Sigmoid colon (tissue), 6 donors: ENCODE measurements at regions not wholly inside any gene's neighbourhood (a gene's known extent, or its start where the extent isn't known, plus 50 kb on each side); places are given as distances from the start of the nearest gene placed in this dataset.

ENCODE experiments used
- DNase-seq: peaks from one replicate; pipeline ENCODE4 v3.0.0-alpha.2; 2019
- H3K27ac ChIP-seq, 4 donors: fragments of 200-600 bp; sonication (generic); one replicate each; pipeline ENCODE4 v1.5.1; 2016 to 2019; ENCODE audit warnings: mild to moderate bottlenecking in 1 of 4
- H3K27me3 ChIP-seq, 3 donors: fragments of 200-600 bp; sonication (generic); one replicate each; pipeline ENCODE4 v1.5.1; 2019; ENCODE audit warnings: mild to moderate bottlenecking in 1 of 3
- H3K36me3 ChIP-seq, 4 donors: fragments of 200-600 bp; sonication (generic); one replicate each; pipeline ENCODE4 v1.5.1; 2016 to 2019
- H3K4me1 ChIP-seq, 4 donors: fragments of 200-600 bp; sonication (generic); one replicate each; pipeline ENCODE4 v1.5.1; 2017 to 2019
- H3K4me3 ChIP-seq, 4 donors: fragments of 200-600 bp; sonication (generic); one replicate each; pipeline ENCODE4 v1.5.1; 2017 to 2019; ENCODE audit warnings: mild to moderate bottlenecking in 2 of 4, moderate library complexity in 1 of 4
- H3K9me3 ChIP-seq, 4 donors: fragments of 200-600 bp in 3 of 4; sonication (generic) in 3 of 4; one replicate each; pipeline versions ENCODE4 v1.5.1 to v1.6.1; 2013 to 2019
- CTCF ChIP-seq, 4 experiments: fragments of 450-650 bp in 3 of 4; fragments of 200-600 bp in 1 of 4; IDR thresholded peaks; one replicate each; pipeline ENCODE4 v1.5.1; 2016 to 2019; ENCODE audit warnings: antibody characterized with exemption in 4 of 4, mild to moderate bottlenecking in 3 of 4, moderate library complexity in 2 of 4
- EP300 ChIP-seq, 4 donors: sonication (generic); formaldehyde crosslinking; IDR thresholded peaks; one replicate each; pipeline ENCODE4 v1.6.1; 2017; ENCODE audit warnings: antibody characterized with exemption in 4 of 4
- POLR2A ChIP-seq, 2 donors: fragments of 450-650 bp; IDR thresholded peaks; one replicate each; pipeline ENCODE4 v1.6.1; 2016; ENCODE audit warnings: antibody characterized with exemption in 2 of 2, mild to moderate bottlenecking in 2 of 2, moderate library complexity in 2 of 2
- POLR2AphosphoS5 ChIP-seq, 4 donors: sonication (generic); formaldehyde crosslinking; IDR thresholded peaks; one replicate each; pipeline ENCODE4 v1.6.1; 2017; ENCODE audit warnings: antibody characterized with exemption in 4 of 4
- WGBS, 2 donors: extraction: QIAGEN DNeasy Blood & Tissue Kit; methylation state at CpG; one replicate each; pipeline ENCODE4 v1.1.7; 2013; 5-methylcytosine and 5-hydroxymethylcytosine counted together
- intact Hi-C: fragments of 100-400 bp; cut with DNase I; formaldehyde crosslinking; loops from one replicate; pipeline ENCODE4 v1.15.1; 2023
- donor health status: healthy with polysubstance abuse.
- donor health status: healthy.

- no peaks in the 10 kb centered on the region for H3K27me3 ChIP-seq
- no peaks in the 10 kb centered on the region for H3K4me1 ChIP-seq
- no peaks in the 10 kb centered on the region for H3K36me3 ChIP-seq
- no peak overlapping the region for H3K27ac ChIP-seq
- intact Hi-C loops, result no loop called here
- no peak for TF ChIP-seq EP300 (IDR thresholded peaks at IDR 0.05)
- TF ChIP-seq POLR2AphosphoS5 (IDR thresholded peaks at IDR 0.05), result no peak
- no peak for TF ChIP-seq POLR2A (IDR thresholded peaks at IDR 0.05)
- TF ChIP-seq CTCF (IDR thresholded peaks at IDR 0.05), result no peak
- no peaks in the 10 kb centered on the region for H3K9me3 ChIP-seq
- WGBS, 2 donors, result 83 to 89% methylated on average over 1 of the region's 1 CpG
- no peak overlapping the region for H3K4me3 ChIP-seq
- no peak for DNase-seq
These were observed 151.9 kb downstream of the EMP1 start for GRCh38 chr12:13348464-13348863.

- intact Hi-C loops, result no loop called here
- TF ChIP-seq CTCF (IDR thresholded peaks at IDR 0.05), result no peak
- TF ChIP-seq POLR2AphosphoS5 (IDR thresholded peaks at IDR 0.05), result peak in 1 of 4 donors; percentile 16
- DNase-seq, result no peak
- no peak overlapping the region for H3K4me3 ChIP-seq
- no peaks in the 10 kb centered on the region for H3K4me1 ChIP-seq
- H3K27ac ChIP-seq, result no peak overlapping the region
- no peaks in the 10 kb centered on the region for H3K27me3 ChIP-seq
- H3K9me3 ChIP-seq, result no peaks in the 10 kb centered on the region
- WGBS, 2 donors, result 60 to 63% methylated on average over 4 of the region's 4 CpGs
- no peaks in the 10 kb centered on the region for H3K36me3 ChIP-seq
These were observed 150.9 kb downstream of the EMP1 start for GRCh38 chr12:13347241-13348043.

- Histone ChIP-seq H3K9me3 (peaks cover 0 to 5% (median 0%) of the 10 kb centered on the region in 4 donors), H3K36me3 (no peaks in the 10 kb centered on the region), H3K27ac (no peak overlapping the region), H3K27me3 (no peaks in the 10 kb centered on the region), H3K4me3 (no peak overlapping the region), H3K4me1 (no peaks in the 10 kb centered on the region)
- intact Hi-C loops, result no loop called here
- DNase-seq, result no peak
- no peak for TF ChIP-seq POLR2A (IDR thresholded peaks at IDR 0.05)
- TF ChIP-seq POLR2AphosphoS5 (IDR thresholded peaks at IDR 0.05), result no peak
- TF ChIP-seq EP300 (IDR thresholded peaks at IDR 0.05), result no peak
These were observed 149.2 kb downstream of the EMP1 start for GRCh38 chr12:13345722-13346121.

GRCh38 chr12:13343375-13343774 lies 146.8 kb downstream of the EMP1 start:
- no peak overlapping the region for H3K27ac ChIP-seq
- no peak overlapping the region for H3K4me3 ChIP-seq
- no peak for TF ChIP-seq CTCF (IDR thresholded peaks at IDR 0.05)
- no peak for TF ChIP-seq EP300 (IDR thresholded peaks at IDR 0.05)
- TF ChIP-seq POLR2AphosphoS5 (IDR thresholded peaks at IDR 0.05), result no peak
- TF ChIP-seq POLR2A (IDR thresholded peaks at IDR 0.05), result no peak
- no peaks in the 10 kb centered on the region for H3K27me3 ChIP-seq
- H3K36me3 ChIP-seq, result no peaks in the 10 kb centered on the region
- 80 to 85% methylated on average over 2 of the region's 2 CpGs for WGBS, 2 donors
- H3K4me1 ChIP-seq, result no peaks in the 10 kb centered on the region
- intact Hi-C loops, result no loop called here
- DNase-seq, result no peak
- H3K9me3 ChIP-seq, result peaks cover 0 to 5% (median 0%) of the 10 kb centered on the region in 4 donors

GRCh38 chr12:13342971-13343370 lies 146.4 kb downstream of the EMP1 start:
- Histone ChIP-seq H3K4me1 (no peaks in the 10 kb centered on the region), H3K27me3 (no peaks in the 10 kb centered on the region), H3K27ac (no peak overlapping the region), H3K9me3 (peaks cover 0 to 5% (median 0%) of the 10 kb centered on the region in 4 donors), H3K36me3 (no peaks in the 10 kb centered on the region), H3K4me3 (no peak overlapping the region)
- TF ChIP-seq POLR2AphosphoS5 (IDR thresholded peaks at IDR 0.05) (no peak), EP300 (IDR thresholded peaks at IDR 0.05) (no peak), CTCF (IDR thresholded peaks at IDR 0.05) (no peak), POLR2A (IDR thresholded peaks at IDR 0.05) (no peak)
- 81 to 90% methylated on average over 3 of the region's 3 CpGs for WGBS, 2 donors
- no peak for DNase-seq
- intact Hi-C loops, result no loop called here
